NB4 (cell line): ENCODE measurements at regions not wholly inside any gene's neighbourhood (a gene's known extent, or its start where the extent isn't known, plus 50 kb on each side); places are given as distances from the start of the nearest gene placed in this dataset.
"Not testable (repeated sequence)": the region's sequence is repeated elsewhere in the genome, so short reads cannot be mapped to it uniquely, and the experiment has no call there.

Experiments
- DNase-seq: peaks from one replicate; pipeline ENCODE4 v3.0.0; 2010; ENCODE audit warnings: low read depth
- H3K4me3 ChIP-seq: one replicate; pipeline ENCODE4 v1.5.1; 2011; ENCODE audit warnings: mild to moderate bottlenecking, low read depth, low read length, moderate library complexity
- CTCF ChIP-seq: IDR thresholded peaks from one replicate; pipeline ENCODE4 v1.5.1; 2012; ENCODE audit warnings: low read depth, low read length
- MYC ChIP-seq: IDR thresholded peaks from 2 replicates; pipeline ENCODE4 v1.6.1; 2011; ENCODE audit warnings: low read depth, low read length
- POLR2A ChIP-seq: IDR thresholded peaks from 2 replicates; pipeline ENCODE4 v1.6.1; 2011; ENCODE audit warnings: mild to moderate bottlenecking; ENCODE audit not compliant: insufficient read length; ENCODE audit errors: extremely low read depth
- TF ChIP-seq, protein P1 (sequence below): IDR thresholded peaks from 2 replicates; pipeline ENCODE4 v1.6.1; 2011; ENCODE audit warnings: low read depth, low read length

DNA sequence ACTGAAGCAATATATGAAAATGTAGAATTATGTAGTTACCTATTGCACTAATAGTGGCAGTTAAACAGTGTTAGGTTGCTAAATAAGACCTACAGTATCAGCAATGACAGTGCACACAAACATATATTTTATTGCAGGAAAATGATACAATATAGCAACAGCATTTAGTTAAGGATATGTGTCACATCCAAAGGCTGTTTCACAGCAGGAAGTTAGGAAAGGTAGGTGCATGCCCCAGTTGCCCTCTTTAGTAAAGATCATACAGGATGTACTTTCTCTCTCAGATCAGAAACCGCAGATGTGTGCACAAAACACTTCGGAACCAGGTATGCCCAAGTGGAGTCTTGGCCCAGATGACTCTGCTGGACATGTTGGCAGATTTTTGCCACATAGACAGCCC lies 444.1 kb downstream of the XIRP2 start:
- H3K4me3 ChIP-seq = no peak overlapping the region
- TF ChIP-seq, protein P1, sequence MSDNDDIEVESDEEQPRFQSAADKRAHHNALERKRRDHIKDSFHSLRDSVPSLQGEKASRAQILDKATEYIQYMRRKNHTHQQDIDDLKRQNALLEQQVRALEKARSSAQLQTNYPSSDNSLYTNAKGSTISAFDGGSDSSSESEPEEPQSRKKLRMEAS = no peak
- TF ChIP-seq MYC (no peak), POLR2A (no peak), CTCF (no peak)
- no peak for DNase-seq

GRCh38 chr2:167331636-167332232 lies 443.5 kb downstream of the XIRP2 start:
- peak; percentile 9 for DNase-seq
- TF ChIP-seq, protein P1 = no peak
- TF ChIP-seq CTCF = peak; percentile 19
- no peak for TF ChIP-seq POLR2A
- TF ChIP-seq MYC = no peak
- no peak overlapping the region for H3K4me3 ChIP-seq

GRCh38 chr2:167328808-167329207 lies 440.5 kb downstream of the XIRP2 start:
- not testable (repeated sequence) for DNase-seq, H3K4me3 ChIP-seq

DNA sequence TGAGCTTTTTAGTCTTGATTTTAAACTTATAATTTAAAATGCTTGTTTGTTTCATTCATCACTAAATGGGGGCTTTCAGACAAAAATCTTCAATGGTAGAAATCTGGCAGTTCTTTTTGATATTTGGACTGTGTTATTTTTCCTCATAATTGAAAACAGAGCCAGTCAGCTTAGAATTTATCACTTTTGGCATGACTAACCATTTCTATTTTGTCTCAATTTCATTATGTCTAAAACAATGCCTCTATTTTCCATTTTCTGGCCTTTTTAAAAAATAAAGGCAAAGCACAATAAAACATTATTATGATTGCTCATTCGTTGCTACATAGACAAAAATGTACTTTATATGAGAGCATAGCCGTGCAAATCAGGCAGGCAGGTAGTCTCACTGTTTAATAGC lies 434.5 kb downstream of the XIRP2 start:
- DNase-seq = no peak
- no peak overlapping the region for H3K4me3 ChIP-seq
- TF ChIP-seq CTCF (no peak), MYC (no peak), POLR2A (no peak)
- TF ChIP-seq, protein P1 = no peak

DNA sequence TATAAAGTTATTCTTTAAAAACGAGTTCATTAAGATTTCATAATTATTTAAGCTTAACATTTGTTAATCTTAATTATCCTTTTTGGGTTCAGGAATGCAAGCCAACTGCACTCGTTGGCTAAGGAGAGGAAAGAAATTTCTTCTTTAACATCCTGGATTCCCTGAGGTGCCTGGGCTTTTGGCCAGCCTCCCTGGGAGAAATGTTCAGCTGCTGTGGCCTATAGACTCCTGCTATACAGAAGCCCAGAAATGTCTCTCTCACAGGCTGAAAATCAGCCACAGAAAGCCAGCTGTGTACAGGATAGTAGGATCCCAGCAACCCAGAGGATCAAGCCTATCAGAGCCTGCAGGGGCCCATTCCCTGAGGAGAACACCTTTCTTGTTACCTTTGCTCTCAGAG lies 430.3 kb downstream of the XIRP2 start:
- DNase-seq = no peak

GRCh38 chr2:167310442-167310841 lies 422.2 kb downstream of the XIRP2 start:
- no peak overlapping the region for H3K4me3 ChIP-seq
- no peak for TF ChIP-seq POLR2A
- TF ChIP-seq MYC = no peak
- TF ChIP-seq CTCF = no peak
- TF ChIP-seq, protein P1 = no peak
- DNase-seq = no peak

More for the DNA sequence above, 430.3 kb downstream of the XIRP2 start:
- H3K4me3 ChIP-seq = no peak overlapping the region
- TF ChIP-seq CTCF (no peak), MYC (no peak), POLR2A (no peak)
- TF ChIP-seq, protein P1 = no peak
